ENCODE measurements at regions not wholly inside any gene's neighbourhood (a gene's known extent, or its start where the extent isn't known, plus 50 kb on each side); places are given as distances from the start of the nearest gene placed in this dataset.

DNA sequence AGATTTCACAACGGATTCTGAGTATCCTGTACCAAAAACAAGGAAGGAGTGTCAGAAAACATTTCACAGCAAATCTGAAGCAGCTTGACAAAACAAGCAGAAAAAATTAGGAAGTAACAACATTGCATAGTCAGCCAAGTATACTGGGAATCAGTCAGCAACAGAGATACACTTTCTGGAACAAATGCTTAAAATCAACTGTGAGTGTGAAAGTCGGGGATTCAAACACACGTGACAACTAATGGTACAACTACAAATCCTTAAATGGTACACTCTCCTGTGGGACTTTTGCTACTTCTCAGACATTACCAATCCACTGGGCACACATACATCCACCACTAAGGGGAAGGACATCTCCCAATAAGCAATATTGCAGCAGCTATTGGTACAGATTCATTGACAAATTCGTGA lies 296.6 kb upstream of the MME start:
- TF ChIP-seq, protein P1, sequence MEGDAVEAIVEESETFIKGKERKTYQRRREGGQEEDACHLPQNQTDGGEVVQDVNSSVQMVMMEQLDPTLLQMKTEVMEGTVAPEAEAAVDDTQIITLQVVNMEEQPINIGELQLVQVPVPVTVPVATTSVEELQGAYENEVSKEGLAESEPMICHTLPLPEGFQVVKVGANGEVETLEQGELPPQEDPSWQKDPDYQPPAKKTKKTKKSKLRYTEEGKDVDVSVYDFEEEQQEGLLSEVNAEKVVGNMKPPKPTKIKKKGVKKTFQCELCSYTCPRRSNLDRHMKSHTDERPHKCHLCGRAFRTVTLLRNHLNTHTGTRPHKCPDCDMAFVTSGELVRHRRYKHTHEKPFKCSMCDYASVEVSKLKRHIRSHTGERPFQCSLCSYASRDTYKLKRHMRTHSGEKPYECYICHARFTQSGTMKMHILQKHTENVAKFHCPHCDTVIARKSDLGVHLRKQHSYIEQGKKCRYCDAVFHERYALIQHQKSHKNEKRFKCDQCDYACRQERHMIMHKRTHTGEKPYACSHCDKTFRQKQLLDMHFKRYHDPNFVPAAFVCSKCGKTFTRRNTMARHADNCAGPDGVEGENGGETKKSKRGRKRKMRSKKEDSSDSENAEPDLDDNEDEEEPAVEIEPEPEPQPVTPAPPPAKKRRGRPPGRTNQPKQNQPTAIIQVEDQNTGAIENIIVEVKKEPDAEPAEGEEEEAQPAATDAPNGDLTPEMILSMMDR (IDR thresholded peaks at IDR 0.05), result no peak
- intact Hi-C loops (cut with DNase I), result no loop called here
- H3K27me3 ChIP-seq, result no peaks in the 10 kb centered on the region
- H3K4me3 ChIP-seq, result no peak overlapping the region
- DNase-seq (ENCODE audit: low spot score in 2 of 2), result no peak
- no peaks in the 10 kb centered on the region for H3K4me1 ChIP-seq
- no peaks in the 10 kb centered on the region for H3K36me3 ChIP-seq
- H3K9me3 ChIP-seq, result no peaks in the 10 kb centered on the region
- no peak overlapping the region for H3K27ac ChIP-seq

DNA sequence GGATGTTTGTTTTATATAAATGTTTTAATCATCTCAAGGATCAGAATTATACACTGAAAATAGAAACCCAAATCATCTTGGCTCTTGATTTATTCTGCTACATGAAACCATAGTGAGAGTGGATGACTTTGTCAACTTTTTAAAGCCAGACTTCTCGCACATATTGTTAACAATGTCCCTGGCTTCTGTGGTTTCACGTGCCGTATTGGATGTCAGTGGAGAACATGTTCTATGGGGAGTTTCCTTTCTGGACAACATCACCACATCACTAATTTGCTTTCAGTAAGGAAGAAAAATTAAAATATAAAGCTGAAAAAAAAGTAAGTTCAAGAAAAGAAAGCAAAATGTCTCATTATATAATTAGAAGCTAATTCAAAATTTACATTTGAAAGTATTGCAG lies 297.1 kb upstream of the MME start:
- H3K36me3 ChIP-seq, result no peaks in the 10 kb centered on the region
- no peak for DNase-seq (ENCODE audit: low spot score in 2 of 2)
- no peaks in the 10 kb centered on the region for H3K4me1 ChIP-seq
- no peaks in the 10 kb centered on the region for H3K27me3 ChIP-seq
- intact Hi-C loops (cut with DNase I), result no loop called here
- H3K9me3 ChIP-seq, result no peaks in the 10 kb centered on the region
- no peak overlapping the region for H3K27ac ChIP-seq
- H3K4me3 ChIP-seq, result no peak overlapping the region
- TF ChIP-seq, protein P1 (IDR thresholded peaks at IDR 0.05), result no peak

DNA sequence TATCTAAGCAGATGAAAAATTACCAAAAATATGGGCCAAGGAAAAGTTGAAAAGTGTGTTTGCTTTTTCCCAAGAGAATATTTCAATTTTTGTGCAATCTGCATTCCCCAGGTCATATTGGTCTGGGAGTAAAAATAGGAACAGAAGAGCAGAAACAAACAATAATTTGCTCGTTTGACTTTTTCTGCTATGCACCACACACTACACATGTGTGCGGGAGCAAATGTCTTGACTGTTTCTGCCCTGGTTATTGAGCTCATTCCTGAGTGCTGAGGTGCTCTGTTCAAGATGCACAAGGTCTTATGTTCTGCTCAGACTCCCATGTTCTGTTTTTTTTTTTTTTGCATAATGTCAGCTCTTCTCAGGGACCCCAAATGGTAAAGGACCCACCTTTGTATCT lies 298.0 kb upstream of the MME start:
- DNase-seq (ENCODE audit: low spot score in 2 of 2), result no peak
- Histone ChIP-seq H3K27me3 (no peaks in the 10 kb centered on the region), H3K4me1 (no peaks in the 10 kb centered on the region), H3K36me3 (no peaks in the 10 kb centered on the region), H3K9me3 (no peaks in the 10 kb centered on the region), H3K4me3 (no peak overlapping the region), H3K27ac (no peak overlapping the region)
- intact Hi-C loops (cut with DNase I), result no loop called here
- TF ChIP-seq, protein P1 (IDR thresholded peaks at IDR 0.05), result no peak

DNA sequence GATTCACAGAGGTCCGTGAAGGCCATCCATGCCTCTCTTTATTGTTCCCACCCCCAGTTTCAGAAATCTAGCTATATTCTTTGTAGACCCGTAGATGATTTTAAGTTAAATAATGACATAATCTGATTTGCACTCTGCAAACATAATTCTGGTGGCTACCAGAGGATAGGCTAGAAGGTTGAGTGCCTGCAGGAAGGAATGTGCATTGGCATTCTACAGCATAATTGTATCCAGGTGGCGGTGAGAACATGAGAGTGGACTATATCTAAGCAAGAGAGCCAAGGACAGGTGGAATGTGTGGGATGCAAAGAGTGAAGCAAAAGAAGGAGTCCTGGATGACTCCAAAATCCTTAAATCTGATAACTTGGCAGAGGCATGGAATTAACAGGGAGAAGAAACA lies 298.5 kb upstream of the MME start:
- H3K27ac ChIP-seq, result no peak overlapping the region
- no peak for DNase-seq (ENCODE audit: low spot score in 2 of 2)
- no peaks in the 10 kb centered on the region for H3K4me1 ChIP-seq

DNA sequence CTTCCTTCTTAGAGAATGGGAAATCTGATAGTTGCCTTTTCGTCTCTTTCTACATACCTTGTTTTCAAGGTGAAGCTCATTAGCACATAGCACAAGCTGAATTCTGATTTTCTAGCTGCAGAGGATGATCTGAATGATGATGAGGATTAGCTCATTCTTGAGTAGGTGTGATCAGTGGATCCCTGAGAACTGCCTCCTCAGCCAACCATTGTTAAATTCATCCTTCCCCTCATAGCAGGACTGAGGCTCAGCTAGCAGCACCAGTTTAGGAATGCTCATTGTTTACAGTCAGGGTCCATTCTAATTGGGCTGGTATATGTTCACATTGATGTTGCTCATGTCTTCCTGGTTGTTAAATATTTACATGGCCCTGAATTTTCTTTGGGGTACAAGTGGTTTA lies 299.9 kb upstream of the MME start:
- H3K4me1 ChIP-seq, result no peaks in the 10 kb centered on the region
- no peaks in the 10 kb centered on the region for H3K36me3 ChIP-seq
- intact Hi-C loops (cut with DNase I), result no loop called here
- H3K4me3 ChIP-seq, result no peak overlapping the region
- TF ChIP-seq, protein P1 (IDR thresholded peaks at IDR 0.05), result no peak
- no peak for DNase-seq (ENCODE audit: low spot score in 2 of 2)
- H3K27ac ChIP-seq, result no peak overlapping the region
- H3K27me3 ChIP-seq, result no peaks in the 10 kb centered on the region
- H3K9me3 ChIP-seq, result no peaks in the 10 kb centered on the region

More for the DNA sequence above, 298.5 kb upstream of the MME start:
- H3K36me3 ChIP-seq, result no peaks in the 10 kb centered on the region
- H3K4me3 ChIP-seq, result no peak overlapping the region
- intact Hi-C loops (cut with DNase I), result no loop called here
- TF ChIP-seq, protein P1 (IDR thresholded peaks at IDR 0.05), result no peak
- H3K9me3 ChIP-seq, result no peaks in the 10 kb centered on the region
- no peaks in the 10 kb centered on the region for H3K27me3 ChIP-seq

DNA sequence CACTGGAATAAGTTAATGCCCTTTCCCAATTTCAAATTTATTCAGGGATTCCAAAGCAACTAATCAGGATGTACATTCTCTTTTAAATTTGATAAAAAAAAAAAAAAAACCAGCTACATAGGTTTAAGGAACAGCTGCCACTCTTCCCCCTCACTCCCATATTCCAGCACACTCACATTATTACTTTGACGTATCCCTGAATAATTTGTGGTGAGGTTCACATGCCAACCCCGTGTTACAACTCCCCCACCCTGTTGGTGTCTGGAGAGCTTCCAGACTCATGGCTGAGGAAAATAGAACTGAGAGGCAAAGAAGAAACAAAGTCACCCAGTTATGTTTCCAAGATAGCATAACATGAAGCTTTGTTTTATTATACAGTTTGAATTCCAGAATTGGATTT lies 300.5 kb upstream of the MME start:
- TF ChIP-seq, protein P1 (IDR thresholded peaks at IDR 0.05), result no peak
- no peak overlapping the region for H3K4me3 ChIP-seq
- no peak for DNase-seq (ENCODE audit: low spot score in 2 of 2)
- H3K27me3 ChIP-seq, result no peaks in the 10 kb centered on the region
- no peaks in the 10 kb centered on the region for H3K9me3 ChIP-seq
- no peaks in the 10 kb centered on the region for H3K4me1 ChIP-seq
- no peaks in the 10 kb centered on the region for H3K36me3 ChIP-seq
- H3K27ac ChIP-seq, result no peak overlapping the region
- intact Hi-C loops (cut with DNase I), result no loop called here
